OCI-LY7 (cell line): ENCODE measurements at regions not wholly inside any gene's neighbourhood (a gene's known extent, or its start where the extent isn't known, plus 50 kb on each side); places are given as distances from the start of the nearest gene placed in this dataset.

Source experiments
- EZH2phosphoT487 ChIP-seq: fragments of 200-600 bp; sonication (generic); IDR thresholded peaks from 2 replicates; pipeline ENCODE4 v1.6.1; 2018; ENCODE audit warnings: low read depth, borderline replicate concordance, mild to moderate bottlenecking, mixed run types, antibody characterized with exemption, low read length, moderate library complexity, mixed read lengths
- TF ChIP-seq, protein P1 (sequence below): fragments of 200-600 bp; sonication (generic); conservative IDR thresholded peaks from 2 replicates; pipeline ENCODE4 v1.5.1; 2014; ENCODE audit warnings: mild to moderate bottlenecking, antibody characterized with exemption, low read length, moderate library complexity, mixed read lengths

DNA sequence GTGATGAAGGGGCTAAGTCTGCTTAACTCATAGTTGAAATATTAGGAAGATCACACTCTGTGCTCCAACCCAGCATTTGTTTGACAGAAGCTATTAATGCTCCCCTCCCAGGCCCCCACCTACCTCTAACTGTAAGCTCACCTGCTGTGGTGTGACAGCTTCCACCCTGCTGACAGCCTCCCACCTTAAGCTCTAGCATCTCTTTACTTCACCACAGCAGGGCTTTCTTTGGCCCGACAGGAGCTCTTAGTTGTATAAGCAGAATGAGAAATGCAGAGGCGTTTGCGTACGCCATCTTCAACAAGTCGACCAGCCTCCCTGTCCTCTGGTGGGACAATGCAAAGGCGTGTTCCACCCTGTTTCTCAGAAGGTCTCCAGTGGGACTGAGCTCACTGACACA, 80.1 kb upstream of the OSBPL8 start:
- TF ChIP-seq, protein P1, sequence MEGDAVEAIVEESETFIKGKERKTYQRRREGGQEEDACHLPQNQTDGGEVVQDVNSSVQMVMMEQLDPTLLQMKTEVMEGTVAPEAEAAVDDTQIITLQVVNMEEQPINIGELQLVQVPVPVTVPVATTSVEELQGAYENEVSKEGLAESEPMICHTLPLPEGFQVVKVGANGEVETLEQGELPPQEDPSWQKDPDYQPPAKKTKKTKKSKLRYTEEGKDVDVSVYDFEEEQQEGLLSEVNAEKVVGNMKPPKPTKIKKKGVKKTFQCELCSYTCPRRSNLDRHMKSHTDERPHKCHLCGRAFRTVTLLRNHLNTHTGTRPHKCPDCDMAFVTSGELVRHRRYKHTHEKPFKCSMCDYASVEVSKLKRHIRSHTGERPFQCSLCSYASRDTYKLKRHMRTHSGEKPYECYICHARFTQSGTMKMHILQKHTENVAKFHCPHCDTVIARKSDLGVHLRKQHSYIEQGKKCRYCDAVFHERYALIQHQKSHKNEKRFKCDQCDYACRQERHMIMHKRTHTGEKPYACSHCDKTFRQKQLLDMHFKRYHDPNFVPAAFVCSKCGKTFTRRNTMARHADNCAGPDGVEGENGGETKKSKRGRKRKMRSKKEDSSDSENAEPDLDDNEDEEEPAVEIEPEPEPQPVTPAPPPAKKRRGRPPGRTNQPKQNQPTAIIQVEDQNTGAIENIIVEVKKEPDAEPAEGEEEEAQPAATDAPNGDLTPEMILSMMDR = no peak
- TF ChIP-seq EZH2phosphoT487 = no peak
